GM19239 (cell line): ENCODE measurements at regions not wholly inside any gene's neighbourhood (a gene's known extent, or its start where the extent isn't known, plus 50 kb on each side); places are given as distances from the start of the nearest gene placed in this dataset.

Experiments
- DNase-seq: peaks from one replicate; pipeline ENCODE4 v3.0.0; 2011; ENCODE audit warnings: low spot score; ENCODE audit not compliant: insufficient read length
- FAIRE-seq: peaks from 2 replicates; lab custom pipeline; 2011; peaks lifted over from hg19 to GRCh38; lab: Jason Lieb, UNC

DNA sequence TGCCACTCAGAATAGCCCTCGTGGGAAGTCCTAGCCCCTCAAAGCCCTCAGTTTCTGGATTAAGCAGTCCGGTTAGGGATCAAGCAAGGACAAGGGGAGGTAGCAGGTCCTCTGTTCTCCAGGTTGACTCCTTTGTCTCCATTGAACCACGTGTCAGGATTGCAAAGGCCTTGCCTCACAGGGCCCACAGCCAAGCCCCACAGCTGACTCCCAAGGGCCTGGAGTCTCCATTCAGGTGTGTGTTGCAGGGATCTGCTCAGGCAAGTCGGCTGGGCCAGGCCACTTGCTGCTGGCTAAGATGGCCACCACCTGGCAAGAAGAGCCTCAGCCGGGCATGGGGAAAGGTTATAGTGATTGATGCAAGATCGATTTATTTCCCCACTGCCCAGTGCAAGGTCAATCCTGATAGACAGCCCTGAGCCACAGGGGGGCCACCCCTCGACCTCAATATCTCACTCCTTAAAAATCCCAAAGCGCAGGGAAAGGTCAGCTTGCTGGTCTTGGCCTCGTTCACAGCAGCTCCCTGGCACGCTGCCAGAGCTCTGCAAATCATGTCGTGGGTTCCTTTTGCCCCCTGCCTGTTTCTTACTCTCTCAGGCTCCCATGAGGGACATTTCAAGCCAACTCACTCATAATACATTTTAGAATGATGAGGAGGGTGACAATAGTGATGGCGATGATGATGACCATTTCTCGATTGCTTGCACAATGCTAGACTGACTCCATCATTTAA is 75.9 kb downstream of the EDN3 start:
- DNase-seq (no peak), FAIRE-seq (no peak)

DNA sequence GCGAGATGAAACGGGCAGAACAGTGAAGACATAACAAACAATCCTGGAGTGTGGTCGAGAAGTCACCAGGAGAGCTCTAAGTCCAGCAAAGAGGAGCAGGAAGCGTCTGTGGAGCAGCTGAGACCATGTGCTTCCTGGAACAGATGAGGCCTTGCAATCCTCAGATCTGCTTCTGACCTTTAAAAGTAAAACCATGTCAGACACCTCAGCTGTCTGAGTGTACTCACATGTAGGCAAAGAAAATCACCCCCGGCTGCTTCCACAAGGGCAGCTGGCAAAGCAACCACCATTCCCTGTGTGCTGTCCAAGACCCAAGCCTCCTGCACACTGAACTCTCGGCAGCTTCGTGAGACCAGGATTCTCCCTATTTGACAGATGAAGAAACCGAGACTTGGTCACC is 76.6 kb downstream of the EDN3 start:
- DNase-seq: no peak
- FAIRE-seq: no peak

DNA sequence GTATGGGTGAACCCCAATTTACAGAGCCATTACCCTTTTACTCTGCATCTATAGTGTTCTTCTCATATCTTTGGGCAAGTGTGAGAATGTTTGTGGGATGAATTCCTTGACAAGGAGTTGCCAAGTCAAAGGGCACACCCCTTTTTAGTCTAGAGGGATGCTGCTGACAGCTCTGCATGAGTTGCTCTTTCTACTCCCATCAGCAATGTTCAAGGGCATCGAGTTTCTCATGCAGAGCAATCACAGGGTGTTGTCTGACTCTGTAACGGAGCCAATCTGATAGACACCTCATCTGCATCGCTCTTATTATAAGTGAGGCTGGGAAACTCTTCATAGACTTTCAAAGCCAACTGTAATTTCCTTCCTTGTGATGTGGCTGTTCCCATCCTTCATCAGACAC is 77.4 kb downstream of the EDN3 start:
- FAIRE-seq: no peak

DNA sequence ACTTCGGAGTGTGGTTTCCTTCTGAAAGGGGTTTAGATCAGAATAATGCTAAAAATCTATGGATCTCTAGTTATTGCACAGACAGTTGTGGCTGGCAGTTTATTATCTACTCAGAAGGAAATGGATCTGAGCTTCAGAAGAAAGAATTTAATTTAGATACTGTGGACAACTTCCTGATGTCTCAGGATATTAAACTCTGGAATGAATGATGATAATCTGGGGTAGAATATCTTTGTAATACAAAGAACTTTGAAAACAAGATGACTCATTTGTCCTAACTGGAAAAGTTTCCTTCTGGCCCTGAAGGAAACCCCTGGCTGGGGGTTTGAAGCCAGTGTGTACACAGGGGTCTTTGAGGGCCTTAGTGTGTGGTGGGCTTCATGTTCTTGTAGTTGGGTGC is 78.0 kb downstream of the EDN3 start:
- no peak for FAIRE-seq
- no peak for DNase-seq

More for the DNA sequence above, 77.4 kb downstream of the EDN3 start:
- DNase-seq: no peak

DNA sequence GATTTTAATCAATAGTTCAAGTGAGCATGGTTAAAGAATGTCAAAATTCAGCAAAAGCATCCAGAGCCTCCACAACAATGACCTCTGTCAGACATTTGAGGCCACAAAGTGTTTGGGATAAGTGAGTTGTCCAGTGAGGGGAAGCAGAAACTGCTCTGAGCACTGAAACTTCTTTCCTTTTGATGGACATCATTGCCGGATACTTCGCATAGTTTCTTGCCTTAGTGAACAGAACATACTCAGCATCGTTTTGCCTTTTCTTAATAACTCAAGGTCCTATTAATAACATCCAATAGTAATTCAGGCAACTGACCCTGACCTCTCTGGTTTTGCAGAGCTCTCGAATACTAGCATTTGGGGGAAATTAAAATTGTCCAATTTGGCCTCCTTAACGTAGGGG is 78.6 kb downstream of the EDN3 start:
- DNase-seq (no peak), FAIRE-seq (no peak)

DNA sequence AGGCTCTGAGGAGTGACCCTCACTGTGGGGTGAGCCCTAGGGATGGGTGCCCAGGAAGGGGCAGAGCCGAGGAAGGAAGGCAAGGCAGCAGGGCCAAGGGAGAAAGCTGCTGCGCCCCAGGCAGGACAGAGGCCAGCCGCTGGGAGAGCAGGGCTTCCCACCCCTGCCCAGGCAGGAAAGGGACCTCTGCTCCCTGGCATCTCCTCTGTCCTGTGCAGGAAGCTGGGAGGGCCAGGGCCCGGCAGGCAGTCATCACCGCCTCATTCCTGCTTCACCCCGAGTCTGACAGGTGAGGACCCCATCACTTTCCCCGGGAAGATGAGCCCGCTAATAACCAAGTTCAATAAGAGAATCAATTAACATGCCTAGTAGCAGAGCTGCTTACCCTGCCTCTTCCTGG is 81.3 kb downstream of the EDN3 start:
- DNase-seq (no peak), FAIRE-seq (no peak)

DNA sequence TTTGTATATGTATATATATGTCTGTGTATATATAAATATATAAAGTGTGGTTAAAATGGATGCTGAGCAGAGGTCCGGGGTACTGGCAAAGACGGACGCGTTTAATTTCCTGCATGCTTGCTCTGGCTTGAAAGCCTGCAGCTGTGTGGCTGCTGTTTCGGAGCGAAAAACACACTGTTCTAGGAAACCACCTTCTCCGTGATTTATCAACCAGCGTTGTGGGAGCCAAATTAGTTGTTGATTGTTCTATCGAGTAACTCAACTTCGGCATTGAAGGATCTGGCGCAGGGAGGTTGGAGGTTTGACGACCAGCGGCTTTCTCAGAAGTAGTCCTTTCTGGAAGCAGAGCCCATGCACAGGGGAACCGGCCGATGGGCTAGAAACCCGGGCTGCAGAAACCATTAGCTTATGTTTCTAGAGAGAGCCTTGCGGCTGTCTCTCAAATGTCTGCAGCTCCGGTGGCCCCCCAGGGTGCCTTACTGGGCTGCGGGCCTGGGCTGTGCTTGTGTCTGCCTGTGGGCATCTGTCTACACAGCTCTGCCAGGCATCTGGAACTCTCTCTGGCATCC is 81.8 kb downstream of the EDN3 start:
- DNase-seq: no peak
- no peak for FAIRE-seq

DNA sequence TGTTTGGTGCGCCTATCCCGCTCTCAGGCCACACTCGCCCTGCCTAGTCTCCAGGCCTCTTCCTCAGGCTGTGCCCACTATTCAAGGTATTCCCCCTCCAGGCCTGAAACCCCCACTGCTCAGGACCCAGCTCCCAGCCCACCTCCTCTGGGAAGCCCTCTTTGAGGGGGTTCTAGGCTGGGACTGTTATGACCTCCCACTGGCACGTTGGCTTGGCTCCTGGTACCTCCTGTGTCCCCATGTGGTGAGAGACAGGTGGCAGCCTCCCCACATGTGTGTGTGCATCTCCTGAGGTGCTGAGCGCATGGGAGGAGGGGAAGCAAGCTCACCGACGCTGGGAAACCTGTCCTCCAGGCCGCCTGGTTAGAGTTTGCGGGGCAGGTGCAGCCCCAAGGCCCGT is 82.5 kb downstream of the EDN3 start:
- DNase-seq (no peak), FAIRE-seq (no peak)

DNA sequence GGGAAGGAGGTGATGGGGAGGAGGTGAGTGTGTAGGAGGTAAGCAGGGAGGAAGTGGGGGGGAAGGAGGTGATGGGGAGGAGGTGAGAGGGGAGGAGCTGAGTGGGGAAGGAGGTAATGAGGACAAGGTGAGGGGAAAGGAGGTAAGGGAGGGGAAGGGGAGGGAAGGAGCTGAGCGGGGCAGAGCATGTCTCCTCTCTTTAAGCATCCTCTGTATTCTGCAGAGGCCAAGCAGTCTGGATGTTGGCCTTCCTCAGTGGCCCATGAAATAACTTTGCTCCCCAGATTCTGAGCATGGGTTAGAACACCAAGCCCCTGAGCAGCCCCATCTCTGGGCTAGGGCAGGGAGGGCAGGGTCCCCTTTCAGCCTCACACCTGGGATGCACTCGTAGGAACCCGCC is 84.6 kb downstream of the EDN3 start:
- DNase-seq (no peak), FAIRE-seq (no peak)

DNA sequence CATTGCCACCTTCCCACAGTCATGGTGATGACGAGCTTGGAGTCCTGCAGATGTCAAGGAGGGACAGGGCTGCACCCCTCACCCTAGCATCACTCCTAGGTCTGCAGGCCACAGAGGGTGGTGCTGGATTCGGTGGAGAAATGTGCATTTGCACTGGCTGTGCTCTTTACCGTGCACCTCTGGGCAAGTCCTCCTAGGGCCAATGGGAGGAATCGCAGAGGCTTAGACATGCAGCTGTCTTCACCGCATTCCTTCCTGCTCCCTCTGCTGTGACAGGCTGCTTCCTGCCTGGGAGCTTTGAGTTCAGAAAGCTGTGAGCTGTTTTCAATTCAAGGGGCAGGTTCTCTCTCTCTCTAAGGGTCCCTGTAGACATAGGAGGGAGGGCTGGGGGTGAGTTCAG is 85.1 kb downstream of the EDN3 start:
- FAIRE-seq: no peak
- DNase-seq: no peak

DNA sequence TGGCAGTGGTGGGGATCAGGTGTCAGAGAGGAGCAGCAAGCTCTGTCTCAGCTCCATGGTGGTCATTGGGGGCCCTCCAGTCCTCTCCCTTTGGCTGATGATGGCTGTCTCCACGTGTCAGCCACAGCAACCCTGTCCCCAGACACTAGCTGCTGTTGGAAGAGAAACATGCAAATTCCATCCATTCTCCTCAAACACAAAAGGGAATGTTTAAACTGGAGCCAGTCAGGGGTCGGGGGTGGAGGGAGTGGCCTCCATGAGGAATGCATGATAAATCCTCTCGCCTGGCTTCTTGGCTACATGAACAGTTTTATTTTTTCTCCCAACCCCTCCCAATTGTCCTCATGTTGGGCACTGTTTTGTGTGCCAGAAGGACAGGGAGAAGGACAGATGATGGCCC is 86.4 kb downstream of the EDN3 start:
- FAIRE-seq: no peak
- no peak for DNase-seq

DNA sequence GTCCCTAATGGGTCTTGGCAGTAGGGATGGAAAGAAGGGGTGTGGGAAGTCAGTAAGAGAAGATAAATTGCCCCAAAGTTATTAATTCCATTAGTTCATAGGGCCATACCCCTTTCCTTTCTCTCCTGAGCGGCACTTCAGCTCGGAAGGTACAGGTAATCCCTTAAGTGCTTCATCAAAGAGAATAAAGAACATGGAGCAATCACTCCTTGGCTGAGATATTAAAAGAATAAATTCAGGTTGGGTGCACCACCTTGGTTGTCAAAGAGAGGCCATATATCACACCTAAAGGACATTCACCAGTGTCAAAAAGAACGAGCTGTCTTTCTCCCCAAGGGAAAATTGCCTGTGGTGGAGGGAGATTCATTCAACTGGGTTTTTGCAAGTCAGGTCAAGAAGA is 87.5 kb downstream of the EDN3 start:
- FAIRE-seq (no peak), DNase-seq (no peak)

DNA sequence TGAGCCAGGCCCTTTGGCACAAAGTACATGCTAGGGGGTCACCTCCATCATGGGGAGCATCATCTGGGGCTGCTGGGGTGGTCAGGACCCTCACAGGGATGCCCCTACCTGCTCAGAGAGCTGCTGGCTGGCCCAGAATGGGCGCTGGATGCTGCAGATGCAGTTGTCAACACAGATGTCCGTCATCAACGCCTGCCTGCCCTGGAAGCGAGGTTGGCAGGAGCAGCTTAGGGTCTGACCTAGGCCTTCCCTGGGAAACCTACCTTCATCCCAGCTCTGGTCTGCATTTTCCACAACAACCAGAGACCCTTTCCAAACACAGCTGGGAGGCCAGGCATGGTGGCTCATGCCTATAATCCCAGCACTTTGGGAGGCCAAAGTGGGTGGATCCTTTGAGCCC is 88.0 kb downstream of the EDN3 start:
- FAIRE-seq (no peak), DNase-seq (no peak)

DNA sequence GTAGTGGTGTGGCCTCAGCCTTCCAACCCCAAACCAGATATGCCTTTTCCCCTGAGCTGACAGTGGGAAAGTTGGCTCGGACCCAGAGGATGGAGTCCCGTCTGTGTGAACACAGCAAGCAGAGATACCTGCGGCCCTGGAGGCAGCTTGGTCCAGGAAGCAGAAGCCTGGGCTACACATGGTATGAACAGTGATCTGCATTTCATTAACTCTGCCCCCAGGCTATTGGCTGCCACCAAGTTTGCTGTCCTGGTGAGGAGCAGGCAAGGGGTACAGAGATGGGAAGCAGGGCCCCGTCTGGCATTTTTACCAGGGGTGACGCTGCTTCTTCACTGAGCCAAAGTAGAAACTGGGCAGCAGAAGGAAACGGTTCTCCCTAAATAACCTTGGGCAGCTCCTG is 90.0 kb downstream of the EDN3 start:
- FAIRE-seq: no peak
- no peak for DNase-seq

DNA sequence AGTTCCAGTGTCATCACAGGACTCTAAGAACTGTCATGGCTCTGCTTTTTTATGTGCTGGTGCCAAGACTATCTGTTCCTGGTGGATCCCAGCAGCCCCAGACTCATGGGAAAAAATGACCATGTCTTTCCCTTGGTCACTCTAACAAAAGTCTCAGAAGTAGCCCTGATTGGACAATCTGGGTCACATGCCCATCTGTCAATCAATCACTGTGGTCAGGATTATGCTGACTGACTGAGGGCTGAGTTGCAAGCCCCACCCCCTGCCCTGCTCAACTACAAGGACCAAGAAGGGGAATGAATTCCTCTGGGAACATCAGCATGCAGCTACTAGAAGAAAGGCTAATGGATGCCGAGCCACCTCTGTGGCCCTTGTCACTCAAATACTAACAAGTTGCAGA is 91.6 kb downstream of the EDN3 start:
- DNase-seq (no peak), FAIRE-seq (no peak)

DNA sequence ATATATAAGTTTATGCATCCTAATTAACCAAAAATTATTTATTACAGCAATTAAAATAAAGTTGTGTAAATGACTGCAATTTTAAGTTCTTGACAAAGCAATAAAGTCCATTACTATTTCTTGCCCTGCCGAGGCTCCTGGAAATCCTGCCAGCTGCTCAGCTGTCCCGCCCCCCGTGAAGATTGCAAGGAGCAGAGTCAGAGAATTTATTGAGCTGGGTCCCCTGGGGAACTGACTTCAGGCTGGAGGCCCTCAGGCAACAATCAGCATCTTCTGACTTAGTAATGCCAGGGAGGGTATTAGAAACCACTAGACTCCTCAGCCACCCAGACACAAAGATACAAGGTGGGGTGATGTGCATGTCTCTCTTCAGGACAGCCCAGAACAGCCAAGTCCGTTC is 92.3 kb downstream of the EDN3 start:
- DNase-seq (no peak), FAIRE-seq (no peak)

DNA sequence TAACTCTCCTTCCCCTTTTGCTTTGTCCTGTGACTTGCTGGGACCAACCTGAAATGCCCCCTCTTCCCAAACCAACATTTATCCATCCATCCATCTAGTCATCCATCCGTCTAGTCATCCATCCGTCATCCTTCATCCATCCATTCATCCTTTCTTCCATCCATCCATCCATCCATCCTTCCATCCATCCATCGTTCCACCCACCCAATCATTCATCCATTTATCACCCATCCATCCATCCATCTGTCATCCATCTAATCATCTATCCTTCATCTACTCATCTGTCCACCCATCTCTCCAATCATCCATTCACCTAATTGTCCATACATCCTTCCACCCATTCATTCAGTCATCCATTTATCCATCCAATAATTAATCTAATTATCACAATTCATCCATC is 92.7 kb downstream of the EDN3 start:
- FAIRE-seq: no peak
- no peak for DNase-seq

DNA sequence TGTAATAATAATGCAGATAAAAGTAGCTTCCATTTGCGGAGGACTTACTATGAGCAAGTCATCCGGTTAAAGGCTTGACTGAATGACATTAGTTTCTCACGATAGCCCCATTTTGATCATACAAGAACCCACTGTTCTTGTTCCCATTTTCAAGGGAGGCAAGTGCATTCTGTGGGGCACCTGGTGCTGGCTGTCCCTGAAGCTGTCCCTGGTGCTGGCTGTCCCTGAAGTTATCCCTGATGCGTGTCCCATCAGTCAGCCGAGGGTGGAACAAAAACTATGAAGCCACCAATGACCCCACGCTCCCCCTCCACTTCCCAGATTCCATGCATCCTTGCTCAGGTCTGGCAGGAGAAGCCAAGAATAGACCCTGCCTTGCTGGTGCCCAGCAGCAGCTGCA is 95.3 kb downstream of the EDN3 start:
- DNase-seq (no peak), FAIRE-seq (no peak)

DNA sequence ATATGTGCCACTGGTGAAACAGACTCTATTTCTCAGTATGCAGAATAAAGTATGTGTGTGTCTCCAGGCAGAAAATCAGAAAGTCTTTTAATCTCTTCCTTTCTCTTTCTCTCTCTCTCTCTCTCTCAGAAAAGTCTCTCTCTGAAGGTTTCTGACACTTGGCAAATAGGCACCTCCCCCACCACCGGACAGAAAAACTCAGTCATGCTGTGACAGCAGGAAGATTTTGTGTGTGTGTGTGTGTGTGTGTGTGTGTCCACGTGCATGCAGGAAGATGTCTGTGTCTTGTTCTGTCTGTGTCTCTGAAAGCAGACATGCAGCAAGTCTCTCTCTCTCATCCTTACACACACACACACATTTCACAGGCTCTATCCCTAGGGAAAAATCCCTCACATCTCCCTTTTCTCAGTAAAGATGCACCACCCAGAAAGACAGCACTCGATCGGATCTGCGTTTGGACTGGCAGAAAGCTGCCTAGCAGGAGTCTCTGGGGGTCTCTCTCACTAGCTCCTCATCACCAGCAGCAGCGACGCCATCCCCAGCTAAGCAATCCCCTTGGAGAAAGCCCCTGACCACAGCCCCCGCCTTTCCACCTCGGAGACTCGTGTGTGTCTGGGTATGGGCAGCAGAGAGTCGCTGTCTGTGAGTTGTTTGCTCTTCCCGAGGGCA is 98.3 kb downstream of the EDN3 start:
- FAIRE-seq (no peak), DNase-seq (no peak)

DNA sequence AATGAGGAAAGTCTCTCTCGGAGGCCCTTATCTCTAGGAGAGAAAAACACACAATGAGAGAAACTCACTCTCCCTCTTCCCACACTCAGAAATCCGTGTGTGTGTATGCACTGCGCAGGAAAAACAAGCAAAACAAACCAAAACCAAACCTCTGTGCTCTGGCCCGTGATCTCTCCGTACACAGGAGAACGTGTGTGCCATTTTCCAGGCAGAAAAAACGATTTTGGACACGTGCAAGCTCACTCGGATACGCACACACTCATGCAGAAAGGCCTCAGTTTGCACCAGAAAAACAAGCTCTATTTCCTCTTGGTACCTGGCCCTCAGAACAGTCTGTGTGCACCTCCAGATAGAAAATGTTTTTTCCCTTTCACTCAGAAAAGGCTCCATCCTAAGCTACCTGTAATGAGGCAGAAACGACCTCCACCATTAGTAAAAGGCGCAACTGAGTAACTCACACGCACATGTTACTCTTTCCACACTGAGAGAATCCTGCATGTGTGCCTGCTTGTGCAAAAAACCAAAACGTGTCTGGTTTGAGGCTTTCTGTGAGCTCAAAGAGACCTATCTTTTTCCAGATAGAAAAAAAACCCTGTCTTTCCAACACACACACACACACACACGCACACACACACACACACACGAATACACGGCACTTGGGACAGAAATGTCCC is 99.2 kb downstream of the EDN3 start:
- DNase-seq: no peak
- no peak for FAIRE-seq

DNA sequence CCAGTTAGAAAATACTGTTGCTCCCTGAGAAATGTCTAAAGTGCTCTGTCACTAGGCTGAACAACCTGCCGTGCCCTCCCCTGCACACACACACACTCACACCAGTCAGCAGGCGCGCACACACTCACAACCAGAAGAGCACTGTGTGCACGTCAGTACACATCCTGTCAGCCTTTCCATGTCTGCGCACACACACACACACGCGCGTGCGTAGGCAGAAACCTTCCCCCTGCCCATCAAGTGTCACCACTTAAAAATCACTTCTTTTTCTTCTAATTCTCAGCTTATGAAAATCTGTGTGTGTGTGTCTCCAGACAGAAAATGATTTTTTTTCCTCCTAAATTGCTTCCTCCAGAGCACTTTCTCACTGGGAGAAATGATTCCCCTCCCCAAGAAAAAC is 100.3 kb downstream of the EDN3 start:
- DNase-seq (no peak), FAIRE-seq (no peak)
